HEK293 (cell line): ENCODE measurements at regions not wholly inside any gene's neighbourhood (a gene's known extent, or its start where the extent isn't known, plus 50 kb on each side); places are given as distances from the start of the nearest gene placed in this dataset.

Source experiments
- CTCF ChIA-PET: fragments of 350-600 bp; formaldehyde crosslinking; extraction: SDS; loops from one replicate; lab custom pipeline; 2021; ENCODE audit warnings: antibody characterized with exemption; lab: Yijun Ruan, JAX
- POLR2A ChIA-PET: fragments of 300-600 bp; formaldehyde crosslinking; extraction: SDS; loops from one replicate; lab custom pipeline; 2020; ENCODE audit warnings: antibody characterized with exemption, inconsistent platforms; lab: Yijun Ruan, JAX
- H3K27ac ChIP-seq: fragments of 200-500 bp; sonication (Bioruptor generic); 2 replicates; pipeline ENCODE4 v1.5.1; 2014; ENCODE audit warnings: low read depth, low read length, control low read depth, inconsistent platforms; ENCODE audit errors: extremely low read depth
- H3K36me3 ChIP-seq, 2 experiments: fragments of 200-500 bp in 1 of 2; sonication (Bioruptor generic) in 1 of 2; 1 replicate in 1 of 2; 2 replicates in 1 of 2; pipeline ENCODE4 v1.5.1; 2014 to 2017; ENCODE audit warnings: inconsistent platforms in 2 of 2, low read length in 2 of 2; ENCODE audit not compliant: control insufficient read depth in 2 of 2, insufficient read depth in 1 of 2
- H3K4me1 ChIP-seq: fragments of 200-500 bp; sonication (Bioruptor generic); 2 replicates; pipeline ENCODE4 v1.5.1; 2014; ENCODE audit warnings: mild to moderate bottlenecking, low read length, inconsistent platforms; ENCODE audit not compliant: control insufficient read depth, insufficient read depth
- H3K4me3 ChIP-seq: 2 replicates; pipeline ENCODE4 v1.5.1; 2011; ENCODE audit warnings: low read depth, mild to moderate bottlenecking, control low read depth, low read length, moderate library complexity
- H3K9me3 ChIP-seq: fragments of 200-500 bp; sonication (Bioruptor generic); 2 replicates; pipeline ENCODE4 v1.5.1; 2014; ENCODE audit warnings: low read depth, low read length, inconsistent platforms; ENCODE audit not compliant: control insufficient read depth, insufficient read depth
- HOXC10 ChIP-seq: sonication (generic); formaldehyde crosslinking; IDR thresholded peaks from 2 replicates; pipeline ENCODE4 v1.8.1; 2023; ENCODE audit warnings: mild to moderate bottlenecking, missing genetic modification reagents
- KLF10 ChIP-seq: fragments of 450-650 bp; IDR thresholded peaks from 2 replicates; pipeline ENCODE4 v1.5.1; 2018; ENCODE audit warnings: missing biosample characterization, mild to moderate bottlenecking, missing genetic modification characterization
- MZF1 ChIP-seq: fragments of 450-650 bp; formaldehyde crosslinking; IDR thresholded peaks from 2 replicates; pipeline ENCODE4 v1.5.1; 2017; ENCODE audit warnings: missing biosample characterization, missing genetic modification characterization, borderline replicate concordance
- PRDM1 ChIP-seq: fragments of 450-650 bp; formaldehyde crosslinking; IDR thresholded peaks from 2 replicates; pipeline ENCODE4; 2016; ENCODE audit warnings: missing biosample characterization, missing genetic modification characterization
- PRDM10 ChIP-seq: fragments of 450-650 bp; formaldehyde crosslinking; IDR thresholded peaks from 2 replicates; pipeline ENCODE4 v1.5.1; 2016; ENCODE audit warnings: missing biosample characterization, missing genetic modification characterization
- PRDM2 ChIP-seq: fragments of 450-650 bp; formaldehyde crosslinking; IDR thresholded peaks from 2 replicates; pipeline ENCODE4 v1.5.1; 2016; ENCODE audit warnings: missing biosample characterization, missing genetic modification characterization, borderline replicate concordance
- ZBTB1 ChIP-seq: fragments of 450-650 bp; formaldehyde crosslinking; IDR thresholded peaks from 2 replicates; pipeline ENCODE4 v1.5.1; 2016; ENCODE audit warnings: missing biosample characterization, missing genetic modification characterization
- ZBTB44 ChIP-seq: fragments of 450-650 bp; IDR thresholded peaks from 2 replicates; pipeline ENCODE4 v1.5.1; 2018; ENCODE audit warnings: missing biosample characterization, mild to moderate bottlenecking, missing genetic modification characterization
- ZIC2 ChIP-seq: fragments of 450-650 bp; formaldehyde crosslinking; IDR thresholded peaks from 2 replicates; pipeline ENCODE4 v1.5.1; 2016; ENCODE audit warnings: missing biosample characterization, missing genetic modification characterization
- ZNF138 ChIP-seq: fragments of 450-650 bp; formaldehyde crosslinking; IDR thresholded peaks from 2 replicates; pipeline ENCODE4 v1.5.1; 2016; ENCODE audit warnings: missing biosample characterization, missing genetic modification characterization, borderline replicate concordance
- ZNF423 ChIP-seq: fragments of 450-650 bp; formaldehyde crosslinking; IDR thresholded peaks from 2 replicates; pipeline ENCODE4 v1.5.1; 2016; ENCODE audit warnings: missing biosample characterization, missing genetic modification characterization
- ZNF623 ChIP-seq: fragments of 450-650 bp; formaldehyde crosslinking; IDR thresholded peaks from 2 replicates; pipeline ENCODE4 v1.5.1; 2016; ENCODE audit warnings: missing biosample characterization, missing genetic modification characterization
- ZNF792 ChIP-seq: fragments of 450-650 bp; formaldehyde crosslinking; IDR thresholded peaks from 2 replicates; pipeline ENCODE4 v1.5.1; 2016; ENCODE audit warnings: missing biosample characterization, missing genetic modification characterization
- ZSCAN23 ChIP-seq: fragments of 450-650 bp; formaldehyde crosslinking; IDR thresholded peaks from 2 replicates; pipeline ENCODE4 v1.5.1; 2016; ENCODE audit warnings: missing biosample characterization, missing genetic modification characterization
- ZSCAN30 ChIP-seq: fragments of 450-650 bp; IDR thresholded peaks from 2 replicates; pipeline ENCODE4 v1.5.1; 2018; ENCODE audit warnings: missing biosample characterization, mild to moderate bottlenecking, missing genetic modification characterization, moderate library complexity

GRCh38 chr20:57043669-57044268, 222.7 kb downstream of the BMP7 start:
- Histone ChIP-seq H3K27ac (no peak overlapping the region), H3K4me1 (no peaks in the 10 kb centered on the region; the same call in 1 of the 2 replicates), H3K36me3 (no peaks in the 10 kb centered on the region), H3K9me3 (no peaks in the 10 kb centered on the region), H3K4me3 (no peak overlapping the region)
- no peak for TF ChIP-seq ZSCAN23 (tag by site-specific recombination)
- no peak for TF ChIP-seq ZNF623 (tag by site-specific recombination)
- no peak for TF ChIP-seq KLF10 (tag by site-specific recombination)
- no peak for TF ChIP-seq PRDM2 (tag by site-specific recombination)
- no peak for TF ChIP-seq MZF1 (tag by site-specific recombination)
- TF ChIP-seq PRDM10 (tag by site-specific recombination) = no peak
- no peak for TF ChIP-seq ZNF792 (tag by site-specific recombination)
- TF ChIP-seq HOXC10 (CRISPR knock-in tag) = no peak
- no peak for TF ChIP-seq PRDM1 (tag by site-specific recombination)
- POLR2A ChIA-PET = no interaction called here
- CTCF ChIA-PET = interaction anchor here (0.6 kb wide), 1 partner anchor 1465 kb away, joined by 4 read pairs; no protein-coding TSS in a partner anchor

- POLR2A ChIA-PET = no interaction called here
- H3K4me3 ChIP-seq = no peak overlapping the region
- TF ChIP-seq ZNF138 (tag by site-specific recombination) = no peak
- TF ChIP-seq ZBTB1 (tag by site-specific recombination) = no peak
- no peak for TF ChIP-seq HOXC10 (CRISPR knock-in tag)
- no peak for TF ChIP-seq ZBTB44 (tag by site-specific recombination)
- TF ChIP-seq ZIC2 (tag by site-specific recombination) = peak; percentile 76
- no peak for TF ChIP-seq ZSCAN30 (tag by site-specific recombination)
- no peak for TF ChIP-seq PRDM2 (tag by site-specific recombination)
- peak; percentile 62; the same call in 1 of the 2 replicates for TF ChIP-seq ZNF423 (tag by site-specific recombination)
These were observed 219.0 kb downstream of the BMP7 start for GRCh38 chr20:57047281-57048026.

More at GRCh38 chr20:57047281-57048026, 219.0 kb downstream of the BMP7 start:
- Histone ChIP-seq H3K36me3 (no peaks in the 10 kb centered on the region), H3K27ac (no peak overlapping the region), H3K9me3 (no peaks in the 10 kb centered on the region), H3K4me1 (no peaks in the 10 kb centered on the region; the same call in 1 of the 2 replicates)
- CTCF ChIA-PET = interaction anchor here (1.1 kb wide), 1 partner anchor 53 kb away, joined by 5 read pairs; no protein-coding TSS in a partner anchor
